Heart left ventricle (tissue), 13 donors: ENCODE measurements at regions not wholly inside any gene's neighbourhood (a gene's known extent, or its start where the extent isn't known, plus 50 kb on each side); places are given as distances from the start of the nearest gene placed in this dataset.

Source experiments
- CTCF ChIP-seq, 12 donors: fragments of 200-600 bp; sonication (generic) in 4 of 12; IDR thresholded peaks; one replicate each; pipeline versions ENCODE4 v1.5.0 to v1.8.0; 2018 to 2022; ENCODE audit warnings: antibody characterized with exemption in 12 of 12, mild to moderate bottlenecking in 5 of 12
- POLR2A ChIP-seq, 2 donors: fragments of 450-650 bp; IDR thresholded peaks; one replicate each; pipeline ENCODE4 v1.6.1; 2017; ENCODE audit warnings: antibody characterized with exemption in 2 of 2, mild to moderate bottlenecking in 2 of 2, moderate library complexity in 2 of 2
- donor health status: ischemic (EF 13 %, LVEDD 7.1; RV severe dilation, severe dysfunction).
- donor health status: DM: no; HTN: yes; CAD: no.
- donor health status: DM: no; HTN: no; CAD: no.
- donor health status: ischemic (EF 25% LVEDD 6.9; RV normal size, moderate dysfunction).
- donor health status: ischemic (EF 25% LVEDD 5.7; RV mildly dilated, moderate dysfunction).
- donor health status: ischemic (EF 35%, LVEDD 5.7; RV mildly dilated, moderate dysfunction).
- donor health status: nonischemic (EF 11% LVEDD 7.7; RV severe dilation, severe dysfunction).
- donor health status: DM: yes; HTN: yes; CAD: no.
- donor health status: PGD.
- donor health status: ischemic (EF 29% LVEDD 5.4; RV normal size, mild dysfunction).
- donor health status: nonischemic (EF 23%, LVEDD 6.1; RV moderate dilation, normal function).

- TF ChIP-seq POLR2A (IDR thresholded peaks at IDR 0.05) (no peak), CTCF (IDR thresholded peaks at IDR 0.05) (no peak)
Measured at GRCh38 chr15:69863446-69863845, 234.3 kb downstream of the TLE3 start.
